ENCODE measurements at regions not wholly inside any gene's neighbourhood (a gene's known extent, or its start where the extent isn't known, plus 50 kb on each side); places are given as distances from the start of the nearest gene placed in this dataset.

- no peak for DNase-seq
Measured at GRCh38 chr9:88229434-88229833, 91.2 kb upstream of the SPATA31C2 start.

GRCh38 chr9:88224938-88225337, 86.7 kb upstream of the SPATA31C2 start:
- DNase-seq = no peak

GRCh38 chr9:88221105-88221504, 82.8 kb upstream of the SPATA31C2 start:
- no peak for DNase-seq

- no peak for DNase-seq
Measured at GRCh38 chr9:88220652-88221051, 82.4 kb upstream of the SPATA31C2 start.

- no peak for DNase-seq
Measured at GRCh38 chr9:88219601-88220000, 81.3 kb upstream of the SPATA31C2 start.

GRCh38 chr9:88218726-88219125, 80.5 kb upstream of the SPATA31C2 start:
- no peak for DNase-seq

GRCh38 chr9:88216126-88216995, 78.1 kb upstream of the SPATA31C2 start:
- DNase-seq = no peak

- DNase-seq = no peak
Measured at GRCh38 chr9:88215196-88216125, 77.2 kb upstream of the SPATA31C2 start.

GRCh38 chr9:88202321-88202720, 64.0 kb upstream of the SPATA31C2 start:
- DNase-seq = no peak

- DNase-seq = no peak
Measured at GRCh38 chr9:88198341-88198807, 60.1 kb upstream of the SPATA31C2 start.

GRCh38 chr9:88197781-88198340, 59.6 kb upstream of the SPATA31C2 start:
- DNase-seq = no peak

GRCh38 chr9:88197016-88197415, 58.7 kb upstream of the SPATA31C2 start:
- DNase-seq = no peak

- DNase-seq = no peak
Measured at GRCh38 chr9:88196142-88196790, 58.0 kb upstream of the SPATA31C2 start.

GRCh38 chr9:88193766-88194165, 55.5 kb upstream of the SPATA31C2 start:
- DNase-seq = no peak

GRCh38 chr9:88191456-88191855, 53.2 kb upstream of the SPATA31C2 start:
- DNase-seq = no peak

GRCh38 chr9:88189371-88189770, 51.1 kb upstream of the SPATA31C2 start:
- no peak for DNase-seq
